DOHH2 (cell line): ENCODE measurements at regions not wholly inside any gene's neighbourhood (a gene's known extent, or its start where the extent isn't known, plus 50 kb on each side); places are given as distances from the start of the nearest gene placed in this dataset.

Experiments used
- H3F3A ChIP-seq: fragments of 200-600 bp; sonication (generic), shearing (Covaris generic); 2 replicates; pipeline ENCODE4 v1.6.0; 2016; ENCODE audit warnings: antibody characterized with exemption, mild to moderate bottlenecking; ENCODE audit not compliant: control insufficient read depth, insufficient read depth
- H3K27ac ChIP-seq: fragments of 200-600 bp; sonication (generic); 2 replicates; pipeline ENCODE4 v1.5.1; 2014; ENCODE audit warnings: low read depth, mild to moderate bottlenecking, low read length, moderate library complexity
- H3K27me3 ChIP-seq: fragments of 200-600 bp; sonication (generic); 2 replicates; pipeline ENCODE4 v1.6.1; 2014; ENCODE audit warnings: mild to moderate bottlenecking, low read length, mixed read lengths; ENCODE audit not compliant: control insufficient read depth
- H3K36me3 ChIP-seq: fragments of 200-600 bp; sonication (generic); 2 replicates; pipeline ENCODE4 v1.6.1; 2014; ENCODE audit warnings: mild to moderate bottlenecking, low read length, moderate library complexity, mixed read lengths; ENCODE audit not compliant: control insufficient read depth
- H3K4me1 ChIP-seq: fragments of 200-600 bp; sonication (generic); 2 replicates; pipeline ENCODE4 v1.6.1; 2014; ENCODE audit warnings: mild to moderate bottlenecking, low read length, mixed read lengths; ENCODE audit not compliant: control insufficient read depth
- H3K4me2 ChIP-seq: fragments of 200-600 bp; sonication (generic); 2 replicates; pipeline ENCODE4 v1.6.0; 2014; ENCODE audit warnings: mild to moderate bottlenecking, low read length, moderate library complexity
- H3K4me3 ChIP-seq: fragments of 200-600 bp; sonication (generic); 2 replicates; pipeline ENCODE4 v1.5.1; 2014; ENCODE audit warnings: mild to moderate bottlenecking, low read length, mixed read lengths
- H3K79me2 ChIP-seq: fragments of 200-600 bp; sonication (generic); 2 replicates; pipeline ENCODE4 v1.6.1; 2014; ENCODE audit warnings: mild to moderate bottlenecking, low read length, mixed read lengths; ENCODE audit not compliant: control insufficient read depth
- H3K9me2 ChIP-seq: fragments of 200-600 bp; sonication (generic); replicated peaks from 2 replicates; pipeline ENCODE4 v1.6.1; 2014; ENCODE audit warnings: mild to moderate bottlenecking, low read length, mixed read lengths; ENCODE audit not compliant: control insufficient read depth
- H3K9me3 ChIP-seq: fragments of 200-600 bp; sonication (generic); 2 replicates; pipeline ENCODE4 v1.6.1; 2014; ENCODE audit warnings: antibody characterized with exemption, low read length, mixed read lengths; ENCODE audit not compliant: control insufficient read depth, insufficient read depth
- H4K20me1 ChIP-seq: fragments of 200-600 bp; sonication (generic); 2 replicates; pipeline ENCODE4 v1.6.0; 2014; ENCODE audit warnings: low read depth, mild to moderate bottlenecking, antibody characterized with exemption, low read length, moderate library complexity; ENCODE audit not compliant: control insufficient read depth, insufficient read depth
- EZH2phosphoT487 ChIP-seq: fragments of 200-600 bp; sonication (generic); IDR thresholded peaks from 2 replicates; pipeline ENCODE4 v1.6.1; 2017; ENCODE audit warnings: borderline replicate concordance, mild to moderate bottlenecking, antibody characterized with exemption, low read length, moderate library complexity, mixed read lengths
- TF ChIP-seq, protein P1 (sequence below): fragments of 200-600 bp; sonication (generic); IDR thresholded peaks from one replicate; pipeline ENCODE4 v1.5.1; 2014; ENCODE audit warnings: antibody characterized with exemption, mild to moderate bottlenecking, low read depth, low read length; ENCODE audit not compliant: poor library complexity, severe bottlenecking

DNA sequence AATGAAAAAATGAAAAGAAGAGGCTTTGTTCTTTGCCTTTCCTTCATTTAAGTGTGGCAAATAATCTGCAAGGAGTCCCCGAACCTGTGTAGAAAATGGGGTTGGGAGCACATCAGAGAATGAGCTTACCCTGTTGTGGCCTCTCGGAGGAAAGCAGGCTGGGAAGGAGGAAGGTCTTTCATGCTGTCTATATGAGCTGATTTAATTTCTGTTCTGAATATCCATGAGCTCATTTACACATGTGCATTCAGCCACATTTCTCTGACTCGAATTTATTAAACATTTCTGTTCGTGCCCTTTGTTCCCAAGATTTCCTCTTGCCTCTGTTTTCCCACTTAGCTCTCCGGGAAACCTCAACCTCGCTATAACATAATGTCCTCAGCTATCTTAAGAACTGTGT is 584.4 kb upstream of the CDH4 start:
- H3K36me3 ChIP-seq = no peaks in the 10 kb centered on the region
- no peak overlapping the region for H3K4me3 ChIP-seq
- H4K20me1 ChIP-seq = no peaks in the 10 kb centered on the region
- TF ChIP-seq, protein P1, sequence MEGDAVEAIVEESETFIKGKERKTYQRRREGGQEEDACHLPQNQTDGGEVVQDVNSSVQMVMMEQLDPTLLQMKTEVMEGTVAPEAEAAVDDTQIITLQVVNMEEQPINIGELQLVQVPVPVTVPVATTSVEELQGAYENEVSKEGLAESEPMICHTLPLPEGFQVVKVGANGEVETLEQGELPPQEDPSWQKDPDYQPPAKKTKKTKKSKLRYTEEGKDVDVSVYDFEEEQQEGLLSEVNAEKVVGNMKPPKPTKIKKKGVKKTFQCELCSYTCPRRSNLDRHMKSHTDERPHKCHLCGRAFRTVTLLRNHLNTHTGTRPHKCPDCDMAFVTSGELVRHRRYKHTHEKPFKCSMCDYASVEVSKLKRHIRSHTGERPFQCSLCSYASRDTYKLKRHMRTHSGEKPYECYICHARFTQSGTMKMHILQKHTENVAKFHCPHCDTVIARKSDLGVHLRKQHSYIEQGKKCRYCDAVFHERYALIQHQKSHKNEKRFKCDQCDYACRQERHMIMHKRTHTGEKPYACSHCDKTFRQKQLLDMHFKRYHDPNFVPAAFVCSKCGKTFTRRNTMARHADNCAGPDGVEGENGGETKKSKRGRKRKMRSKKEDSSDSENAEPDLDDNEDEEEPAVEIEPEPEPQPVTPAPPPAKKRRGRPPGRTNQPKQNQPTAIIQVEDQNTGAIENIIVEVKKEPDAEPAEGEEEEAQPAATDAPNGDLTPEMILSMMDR = no peak
- no peak for TF ChIP-seq EZH2phosphoT487
- H3K27me3 ChIP-seq = no peaks in the 10 kb centered on the region
- no peaks in the 10 kb centered on the region for H3K9me3 ChIP-seq
- no peaks in the 10 kb centered on the region for H3F3A ChIP-seq
- H3K27ac ChIP-seq = no peak overlapping the region
- no peaks in the 10 kb centered on the region for H3K9me2 ChIP-seq
- H3K79me2 ChIP-seq = no peaks in the 10 kb centered on the region
- no peaks in the 10 kb centered on the region for H3K4me1 ChIP-seq
- no peak overlapping the region for H3K4me2 ChIP-seq

GRCh38 chr20:60669211-60669610 is 582.9 kb upstream of the CDH4 start:
- Histone ChIP-seq H3K4me3 (no peak overlapping the region), H3K4me1 (no peaks in the 10 kb centered on the region), H3K36me3 (no peaks in the 10 kb centered on the region), H3K9me2 (no peaks in the 10 kb centered on the region), H3K9me3 (no peaks in the 10 kb centered on the region), H3K27me3 (no peaks in the 10 kb centered on the region), H4K20me1 (no peaks in the 10 kb centered on the region), H3K79me2 (no peaks in the 10 kb centered on the region), H3K27ac (no peak overlapping the region), H3F3A (no peaks in the 10 kb centered on the region), H3K4me2 (no peak overlapping the region)
- TF ChIP-seq, protein P1 = no peak
- no peak for TF ChIP-seq EZH2phosphoT487

DNA sequence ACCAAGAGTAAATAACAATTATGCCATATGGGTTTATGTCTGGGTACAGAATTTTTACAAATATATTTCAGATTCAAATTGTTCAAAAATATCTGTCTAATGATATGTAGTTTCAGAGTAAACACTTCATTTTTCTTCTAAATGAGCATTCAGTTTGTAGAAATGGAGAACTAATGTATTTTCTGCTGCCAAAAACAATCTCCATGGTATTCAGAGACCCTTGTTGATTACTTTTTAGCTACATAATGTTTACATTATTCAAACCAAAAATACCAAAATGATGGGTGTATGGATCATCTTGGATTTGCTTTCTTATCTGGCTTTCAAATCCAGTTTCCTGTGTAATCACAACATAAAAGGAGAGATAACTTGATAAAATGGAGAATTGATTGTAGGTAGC is 576.0 kb upstream of the CDH4 start:
- no peaks in the 10 kb centered on the region for H3K27me3 ChIP-seq
- H4K20me1 ChIP-seq = no peaks in the 10 kb centered on the region
- H3K4me3 ChIP-seq = no peak overlapping the region
- H3K4me1 ChIP-seq = no peaks in the 10 kb centered on the region
- H3K27ac ChIP-seq = no peak overlapping the region
- no peak overlapping the region for H3K4me2 ChIP-seq
- no peaks in the 10 kb centered on the region for H3K36me3 ChIP-seq
- no peaks in the 10 kb centered on the region for H3K9me3 ChIP-seq
- no peak for TF ChIP-seq EZH2phosphoT487
- TF ChIP-seq, protein P1 = no peak
- H3F3A ChIP-seq = no peaks in the 10 kb centered on the region
- H3K79me2 ChIP-seq = no peaks in the 10 kb centered on the region
- no peaks in the 10 kb centered on the region for H3K9me2 ChIP-seq

- H3K27me3 ChIP-seq = no peaks in the 10 kb centered on the region
- H3K4me3 ChIP-seq = no peak overlapping the region
- no peaks in the 10 kb centered on the region for H4K20me1 ChIP-seq
- no peak overlapping the region for H3K27ac ChIP-seq
- no peaks in the 10 kb centered on the region for H3K4me1 ChIP-seq
- H3K9me2 ChIP-seq = no peaks in the 10 kb centered on the region
- TF ChIP-seq EZH2phosphoT487 = no peak
- TF ChIP-seq, protein P1 = no peak
- no peaks in the 10 kb centered on the region for H3K9me3 ChIP-seq
- no peaks in the 10 kb centered on the region for H3K79me2 ChIP-seq
- H3K36me3 ChIP-seq = no peaks in the 10 kb centered on the region
- no peak overlapping the region for H3K4me2 ChIP-seq
- H3F3A ChIP-seq = no peaks in the 10 kb centered on the region
Measured at GRCh38 chr20:60677819-60678218, 574.2 kb upstream of the CDH4 start.
